HG03175 (cell line): ENCODE measurements at regions not wholly inside any gene's neighbourhood (a gene's known extent, or its start where the extent isn't known, plus 50 kb on each side); places are given as distances from the start of the nearest gene placed in this dataset.

ENCODE experiments used
- ATAC-seq: cut with Tn5 transposase; IDR thresholded peaks from one replicate; pipeline ENCODE4 v1.9.1; 2021; ENCODE audit warnings: mild to moderate bottlenecking, moderate library complexity; ENCODE audit not compliant: unreplicated experiment

DNA sequence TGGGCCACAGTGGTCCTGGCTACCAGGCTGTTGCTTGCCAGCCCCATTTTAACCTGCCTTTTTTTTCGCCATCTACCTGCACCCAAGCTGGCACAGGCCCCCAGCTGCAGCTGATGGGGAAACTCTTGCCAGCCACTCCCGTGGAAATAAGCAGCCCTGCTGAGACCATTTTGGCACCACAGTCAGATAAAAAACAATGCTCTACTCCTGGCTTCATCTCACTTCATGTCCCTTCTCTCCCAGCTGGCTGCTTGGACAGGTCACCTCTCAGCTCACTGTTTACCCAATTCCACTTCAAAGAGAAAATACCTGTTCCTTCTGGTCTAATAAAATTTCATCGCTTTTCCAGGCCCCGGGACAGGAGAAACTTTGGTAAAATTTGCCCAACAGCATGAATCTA, 322.6 kb upstream of the SLC30A5 start:
- ATAC-seq: no peak

DNA sequence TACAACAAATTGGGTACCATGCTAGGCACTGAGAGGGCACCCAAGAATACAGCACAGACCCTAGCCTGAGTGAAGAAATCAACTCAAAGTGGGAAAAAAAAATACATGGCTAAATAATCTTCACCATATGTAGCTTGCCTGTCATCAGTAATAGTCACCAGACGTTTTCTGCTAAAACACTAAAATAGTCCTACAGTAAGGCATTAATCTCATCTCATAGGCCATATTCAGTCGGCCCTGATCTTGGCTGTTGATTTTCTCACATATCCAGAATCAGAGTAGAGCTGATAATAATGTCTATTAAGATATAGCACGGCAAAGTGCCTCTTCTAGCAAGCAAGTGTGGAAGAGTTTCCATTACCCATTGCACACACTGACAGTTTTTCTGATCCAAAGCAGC, 322.1 kb upstream of the SLC30A5 start:
- ATAC-seq: no peak

DNA sequence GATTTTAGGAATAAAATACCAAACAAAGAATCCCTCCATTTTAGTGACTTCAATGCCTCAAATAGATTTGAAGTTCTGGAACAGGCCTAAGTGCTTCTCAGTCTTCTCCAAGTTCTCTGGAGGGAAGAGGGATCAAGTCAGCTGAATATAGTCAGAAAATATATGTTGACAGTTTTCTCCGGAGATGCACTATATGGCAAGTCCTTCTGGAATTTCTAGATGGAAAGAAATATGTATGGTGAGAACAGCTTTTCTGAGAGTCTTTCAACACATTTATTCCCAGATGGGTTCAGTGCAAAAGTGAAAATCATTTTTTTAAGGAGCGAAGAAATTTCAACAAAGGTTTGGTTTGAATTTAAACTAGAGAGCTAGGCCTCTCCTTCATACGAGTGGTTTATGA, 317.4 kb upstream of the SLC30A5 start:
- no peak for ATAC-seq

DNA sequence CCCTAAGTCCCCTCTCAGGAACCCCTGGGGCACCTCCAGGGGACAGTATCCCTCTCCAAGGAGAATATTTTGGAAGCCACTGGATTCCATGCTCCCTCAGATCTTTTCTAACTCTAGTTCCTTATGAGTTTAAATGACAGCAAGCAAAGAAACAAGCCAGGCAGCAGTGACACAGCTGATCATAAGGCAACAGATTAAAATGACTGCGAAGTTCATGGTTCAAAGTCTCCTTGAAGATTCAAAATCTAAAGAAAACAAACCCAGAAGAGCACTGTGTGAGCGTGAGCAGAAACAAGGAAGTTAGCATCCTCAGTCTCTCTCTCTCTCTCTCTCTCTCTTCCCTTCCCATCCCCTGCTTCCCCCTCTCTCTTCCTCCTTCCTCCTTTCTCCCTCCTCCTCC, 316.7 kb upstream of the SLC30A5 start:
- no peak for ATAC-seq

DNA sequence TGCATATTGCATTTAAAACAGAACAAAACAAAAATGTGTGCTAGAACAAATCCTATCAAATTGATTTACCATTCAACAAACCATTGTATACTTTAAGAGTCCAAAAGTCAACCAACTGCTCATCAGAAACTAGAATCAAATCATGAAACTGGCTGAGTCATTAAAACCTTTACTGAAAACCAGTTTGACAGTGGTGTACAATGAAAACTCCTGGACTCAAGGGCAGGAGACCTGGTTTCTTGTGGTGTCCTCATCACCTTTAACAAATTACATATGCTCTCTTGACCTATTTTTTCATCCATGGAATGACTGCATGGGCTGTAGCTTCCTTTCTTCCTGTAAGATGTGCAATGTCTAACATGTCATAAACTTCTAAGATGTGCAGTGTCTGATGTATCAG, 315.3 kb upstream of the SLC30A5 start:
- no peak for ATAC-seq

DNA sequence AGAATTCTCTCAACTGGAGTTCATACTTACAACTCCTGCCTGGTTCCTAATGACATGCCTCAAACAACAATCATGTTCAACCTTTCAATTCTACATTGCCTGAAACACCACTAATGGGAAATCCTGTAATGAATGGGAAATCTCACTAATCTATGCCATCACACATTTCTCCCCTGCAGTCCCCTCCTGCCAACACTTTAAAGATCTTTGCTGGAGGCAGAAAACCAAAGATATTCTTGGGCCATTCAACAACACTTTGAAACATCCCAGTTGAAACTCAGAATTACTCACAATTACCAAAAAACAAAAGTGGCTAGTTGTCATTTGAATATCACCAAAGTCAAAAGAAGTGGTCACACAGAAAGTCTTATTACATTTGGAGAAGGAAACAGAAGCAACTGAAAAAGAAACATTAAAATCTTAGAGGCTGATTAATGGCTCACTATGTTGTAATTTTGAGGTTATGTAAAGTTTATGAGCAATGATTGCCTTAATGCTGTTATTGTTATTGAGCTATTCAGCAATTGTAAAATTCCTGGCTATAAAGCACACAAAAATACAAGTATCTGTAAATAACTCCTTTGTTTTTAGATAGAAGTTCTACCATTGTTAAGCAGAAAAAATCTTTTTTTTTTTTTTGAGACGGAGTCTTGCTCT, 313.4 kb upstream of the SLC30A5 start:
- no peak for ATAC-seq

DNA sequence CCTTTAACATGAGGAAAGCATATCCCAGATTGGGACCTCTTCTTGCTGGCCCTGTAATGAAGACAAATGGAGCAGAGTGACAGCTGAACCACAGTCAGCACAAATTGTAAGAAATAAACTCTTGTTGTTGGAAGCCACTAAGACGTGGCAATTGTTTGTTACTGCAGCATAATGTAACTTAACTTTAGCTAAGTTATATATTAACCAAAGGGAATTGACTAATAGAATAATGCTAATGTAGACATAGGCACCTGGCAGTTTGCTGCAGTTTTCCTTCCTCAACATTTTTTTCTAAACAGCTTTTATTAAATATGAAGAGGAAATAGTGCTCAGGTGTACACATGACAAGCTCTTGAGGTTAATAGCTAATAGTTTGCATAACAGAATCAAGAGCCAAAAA, 300.7 kb upstream of the SLC30A5 start:
- ATAC-seq: no peak

DNA sequence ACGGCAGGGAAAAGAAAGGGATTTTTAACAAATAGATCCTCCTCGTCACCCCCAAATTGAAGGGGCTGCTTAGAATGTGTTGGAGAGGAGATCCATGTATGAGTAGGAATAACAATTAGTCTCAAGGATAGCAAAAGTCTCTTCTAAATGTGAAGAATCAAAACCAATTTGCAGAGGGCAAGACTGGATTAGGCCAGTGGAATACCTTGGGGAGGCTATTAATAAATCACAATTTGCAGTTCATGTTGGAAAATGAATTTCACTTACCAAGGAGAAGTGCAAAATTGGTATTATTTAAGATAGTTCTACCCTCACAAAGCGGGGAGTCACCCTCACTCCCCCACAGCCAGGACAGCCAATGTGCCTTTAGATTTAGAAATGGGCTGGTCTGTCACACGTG, 299.8 kb upstream of the SLC30A5 start:
- no peak for ATAC-seq

DNA sequence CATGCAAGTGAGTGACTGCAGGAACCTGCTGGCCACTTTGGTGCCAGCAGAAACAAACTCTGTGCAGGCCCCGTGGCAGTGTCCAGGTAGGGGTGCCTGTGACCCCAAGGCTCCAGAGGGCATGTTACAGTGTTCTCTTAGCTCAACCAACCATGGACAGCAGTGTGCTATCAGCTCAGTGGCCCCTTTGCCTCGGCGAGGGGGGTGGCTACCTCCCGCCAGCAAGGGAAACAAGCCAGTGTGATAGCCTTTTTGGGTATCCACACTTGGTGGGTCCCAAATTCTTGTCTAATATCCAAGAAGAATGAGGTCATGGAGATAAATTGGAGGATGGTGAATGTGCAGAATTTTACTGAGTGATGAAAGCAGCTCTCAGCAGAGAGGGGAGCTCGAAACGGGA, 298.6 kb upstream of the SLC30A5 start:
- ATAC-seq: no peak

DNA sequence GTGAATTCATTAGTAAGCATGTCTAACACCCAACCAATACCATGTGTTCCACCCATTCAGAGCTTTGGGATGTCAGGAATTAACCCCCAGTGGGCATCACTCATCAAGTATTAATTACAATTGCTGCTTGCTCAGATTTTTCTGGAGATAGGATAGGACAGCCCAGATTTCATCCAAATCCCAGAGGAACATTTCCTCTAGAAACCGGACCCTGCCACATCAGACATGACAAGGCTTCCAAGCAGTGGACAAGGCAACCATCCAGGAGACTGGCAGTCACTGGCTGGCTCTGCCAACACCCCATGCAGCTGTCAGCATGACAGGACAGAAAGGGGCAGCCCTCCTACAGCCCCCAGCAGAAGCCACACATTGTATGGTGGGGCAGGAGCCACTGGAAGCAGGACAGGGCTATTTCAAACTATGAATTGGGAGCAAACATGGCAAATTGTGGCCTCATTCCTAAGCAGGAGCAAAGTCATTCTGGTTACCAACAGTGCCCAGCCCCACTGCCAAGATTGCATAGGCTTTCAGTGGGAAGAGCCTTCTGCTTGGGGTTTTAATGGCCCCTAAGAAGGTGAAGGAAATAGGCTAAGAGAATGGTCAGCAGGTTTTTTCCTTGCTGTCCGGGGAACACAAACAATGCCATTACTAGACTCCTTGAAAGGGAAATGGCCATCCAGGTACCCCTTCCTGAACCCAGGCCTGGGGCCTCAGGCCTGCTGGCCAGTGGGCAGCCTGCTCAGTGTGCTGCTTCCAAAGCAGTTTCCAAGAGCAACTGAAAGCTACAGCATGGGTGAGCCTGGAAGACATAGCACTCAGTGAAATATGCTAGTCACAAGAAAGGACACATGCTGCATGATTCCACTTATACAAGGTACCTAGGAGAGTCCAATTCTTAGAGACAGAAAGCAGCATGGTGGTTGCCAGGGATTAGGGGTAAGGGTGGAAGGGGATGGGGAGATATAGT, 294.7 kb upstream of the SLC30A5 start:
- ATAC-seq: no peak

DNA sequence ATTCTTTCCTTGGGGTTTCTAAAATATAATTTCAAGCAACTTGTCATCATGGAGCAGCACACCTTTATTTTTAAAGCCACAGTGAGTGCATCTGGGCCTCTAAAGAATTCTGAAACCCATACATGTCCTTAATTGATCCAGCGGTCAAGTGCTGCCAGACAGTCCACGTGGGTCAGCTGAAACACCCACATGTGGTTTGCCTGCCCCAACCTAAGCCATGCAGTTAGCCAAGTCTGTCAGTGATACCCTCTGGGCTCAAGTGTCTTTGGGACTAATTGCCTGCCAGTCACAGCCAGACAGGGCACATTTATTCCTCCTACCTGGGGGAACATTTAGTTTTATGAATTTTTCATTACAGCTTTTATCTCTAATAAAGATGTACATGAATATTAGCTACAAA, 291.4 kb upstream of the SLC30A5 start:
- ATAC-seq: no peak

DNA sequence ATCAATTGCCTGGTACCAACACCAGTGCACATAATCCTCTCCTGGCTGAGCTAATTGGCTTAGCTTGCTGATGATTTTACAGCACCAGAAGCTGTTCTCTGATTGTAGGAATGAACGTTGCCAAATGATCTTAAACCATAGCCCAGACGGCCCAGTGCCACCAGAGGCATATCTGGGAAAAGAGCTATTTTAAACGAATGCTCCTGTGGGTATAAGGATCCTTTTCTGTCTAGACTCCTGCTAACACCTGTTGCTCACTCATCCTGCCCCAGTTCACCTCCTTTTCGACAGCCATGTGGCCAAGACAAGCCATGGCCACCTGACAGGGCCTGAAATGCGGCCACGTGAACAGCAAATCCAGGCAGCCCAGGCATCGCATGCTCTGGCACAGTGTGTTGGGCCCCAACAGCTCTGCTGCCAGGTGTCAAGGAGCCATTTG, 289.9 kb upstream of the SLC30A5 start:
- ATAC-seq: no peak

DNA sequence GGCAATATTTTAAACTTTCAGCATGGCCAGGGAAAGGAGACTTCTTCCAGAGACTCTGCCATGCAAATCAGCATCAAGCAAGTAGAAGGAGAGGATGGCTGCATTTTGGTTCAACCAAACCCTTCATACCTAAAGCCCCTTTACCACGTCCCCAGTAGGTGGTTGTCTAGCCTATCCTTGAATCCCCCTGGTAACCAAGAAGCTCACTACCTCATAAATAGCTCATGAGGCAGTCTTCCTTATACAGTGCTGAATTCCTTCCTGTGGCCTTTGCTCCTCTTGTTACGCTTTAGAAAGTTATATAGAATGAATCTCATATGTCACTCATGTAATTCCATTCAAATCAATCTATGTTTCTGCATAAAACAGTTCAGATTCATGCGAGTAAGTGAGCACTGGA, 289.5 kb upstream of the SLC30A5 start:
- no peak for ATAC-seq

DNA sequence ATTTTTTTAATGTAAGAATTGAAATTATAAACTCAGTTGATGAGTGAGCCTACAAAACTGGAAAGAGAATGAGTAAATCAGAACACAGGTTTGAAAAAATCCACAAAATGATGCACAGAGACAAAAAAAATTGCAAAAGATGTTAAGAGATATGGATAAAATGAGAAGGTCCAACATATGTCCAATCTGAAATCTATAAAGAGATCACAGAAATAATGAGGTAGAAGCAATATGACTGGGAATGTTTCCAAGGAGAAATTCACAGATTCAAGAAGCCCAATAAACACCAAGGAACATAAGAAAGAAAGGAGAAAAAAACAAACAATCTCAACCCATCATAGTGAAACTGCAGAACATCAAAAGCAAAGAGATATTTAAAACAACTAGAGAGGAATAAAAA, 288.4 kb upstream of the SLC30A5 start:
- ATAC-seq: no peak

DNA sequence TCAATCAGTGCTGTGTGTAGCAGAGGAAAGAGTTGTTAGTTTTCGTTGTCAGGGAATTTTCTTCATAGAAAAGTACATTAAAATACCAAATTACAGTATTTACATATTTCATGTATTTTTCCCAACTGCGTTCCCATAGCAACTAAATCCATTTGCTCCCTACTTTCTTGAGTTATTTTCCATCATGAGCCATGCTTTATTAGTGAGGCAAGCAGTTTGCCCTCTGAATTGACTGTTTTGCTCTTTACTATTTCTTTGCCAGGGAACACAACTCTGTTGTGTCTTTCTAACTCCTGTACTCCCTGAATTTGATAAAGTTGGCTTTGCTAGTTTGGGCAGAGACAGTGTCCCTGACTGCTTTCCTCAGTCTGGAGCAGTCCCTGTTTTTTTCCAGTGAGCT, 276.2 kb upstream of the SLC30A5 start:
- no peak for ATAC-seq

DNA sequence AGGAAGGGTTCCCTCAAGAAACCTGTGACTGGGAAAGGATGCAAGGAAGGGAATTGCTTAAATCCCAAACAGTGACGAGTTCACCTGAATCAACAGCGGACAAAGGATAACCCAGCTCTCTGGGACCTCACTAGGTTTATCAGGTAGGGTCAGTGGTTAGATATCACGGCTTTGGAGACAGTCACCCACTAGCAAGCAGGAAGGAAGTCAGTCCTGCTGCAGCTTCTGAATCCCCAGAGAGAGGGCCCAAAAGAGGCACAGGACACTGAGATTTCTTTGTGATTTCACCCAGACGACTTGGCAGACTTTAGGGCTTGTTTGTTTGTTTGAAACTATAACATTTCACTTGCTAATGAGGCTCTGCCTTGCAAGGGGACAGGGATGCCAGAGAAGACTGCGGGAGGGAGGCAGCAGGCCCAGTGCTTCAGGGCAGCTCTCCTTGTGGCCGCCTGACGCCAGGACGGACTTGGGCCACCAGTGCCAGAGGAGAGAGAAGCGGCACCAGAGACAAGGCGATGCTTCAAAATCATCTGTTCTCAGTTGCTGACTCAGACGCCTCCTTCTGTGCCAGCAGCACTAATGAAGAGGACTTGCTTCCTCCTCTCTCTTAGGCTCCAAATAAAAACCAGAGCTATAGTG, 275.6 kb upstream of the SLC30A5 start:
- ATAC-seq: no peak

DNA sequence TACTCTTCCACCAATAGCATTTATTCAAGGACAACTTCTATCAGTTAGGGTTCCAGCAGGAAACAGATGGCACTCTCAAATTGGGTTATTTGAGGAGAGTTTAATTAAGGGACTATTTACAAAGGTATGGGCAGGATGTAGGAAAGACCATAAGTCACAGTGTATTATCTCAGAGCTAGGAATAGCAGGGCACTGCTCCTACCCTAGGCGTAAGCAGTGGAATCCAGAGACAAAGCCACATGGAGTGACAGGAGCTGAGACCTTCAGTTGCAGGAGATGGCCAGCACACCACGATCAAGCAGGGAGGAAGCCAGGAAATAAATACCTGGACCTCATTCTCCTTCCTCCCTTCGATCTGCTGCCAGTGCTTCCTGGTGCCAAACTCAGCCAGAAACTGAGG, 274.9 kb upstream of the SLC30A5 start:
- ATAC-seq: no peak

DNA sequence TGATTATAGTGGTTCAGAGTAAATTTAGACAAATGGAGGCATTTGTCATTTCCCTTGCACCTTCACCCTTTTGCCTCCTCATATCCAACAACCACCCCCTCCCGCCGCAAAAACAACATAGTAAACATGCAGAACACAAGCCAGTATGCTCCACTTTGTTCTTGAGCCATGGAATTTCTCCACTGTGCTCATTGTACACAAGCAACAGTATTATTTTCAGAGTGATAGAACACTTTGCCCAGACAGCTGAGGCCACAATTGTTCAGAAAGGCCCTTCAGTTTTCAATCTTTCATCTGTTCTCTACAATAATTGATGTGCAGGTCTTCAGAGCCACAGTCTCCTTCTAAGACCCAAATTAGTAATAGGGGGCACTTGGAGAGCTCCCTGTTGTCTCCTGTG, 272.8 kb upstream of the SLC30A5 start:
- no peak for ATAC-seq

DNA sequence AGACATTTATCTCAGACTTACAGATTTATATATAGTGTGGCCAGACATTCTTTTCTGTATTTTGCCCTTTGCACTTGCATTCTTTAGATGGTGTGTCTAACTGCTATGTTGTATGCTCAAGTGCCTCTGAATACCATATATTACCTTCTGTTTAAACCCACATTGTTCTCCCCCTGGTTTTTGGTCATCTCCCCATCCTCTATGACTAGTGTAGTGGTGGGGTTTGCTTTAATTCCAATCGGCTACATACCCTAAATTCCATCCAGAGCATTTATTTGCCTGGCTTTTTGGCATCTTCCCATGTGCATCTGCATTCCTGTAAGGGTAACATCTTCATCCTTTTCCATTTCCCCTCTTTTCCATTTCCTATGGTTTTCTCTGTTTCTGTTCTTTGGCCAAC, 271.0 kb upstream of the SLC30A5 start:
- no peak for ATAC-seq

DNA sequence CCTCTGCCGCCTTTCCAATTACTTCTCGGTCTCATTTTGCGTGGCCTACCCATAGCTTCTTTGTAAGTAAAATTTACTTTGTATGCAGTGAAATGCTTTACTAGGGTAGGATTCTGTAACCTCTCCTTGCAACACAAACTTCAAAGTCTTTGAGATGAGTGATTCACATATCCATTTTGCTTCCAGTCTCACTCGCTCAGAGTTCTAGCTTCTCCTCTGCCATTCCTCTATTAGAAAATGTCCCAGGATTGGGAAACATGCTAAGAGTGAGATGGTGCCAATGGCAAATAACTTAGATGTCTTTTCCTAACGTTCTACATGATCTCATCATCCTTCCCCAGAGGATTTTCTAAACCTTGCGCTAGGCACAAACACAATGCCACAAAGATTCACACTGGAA, 270.5 kb upstream of the SLC30A5 start:
- no peak for ATAC-seq

DNA sequence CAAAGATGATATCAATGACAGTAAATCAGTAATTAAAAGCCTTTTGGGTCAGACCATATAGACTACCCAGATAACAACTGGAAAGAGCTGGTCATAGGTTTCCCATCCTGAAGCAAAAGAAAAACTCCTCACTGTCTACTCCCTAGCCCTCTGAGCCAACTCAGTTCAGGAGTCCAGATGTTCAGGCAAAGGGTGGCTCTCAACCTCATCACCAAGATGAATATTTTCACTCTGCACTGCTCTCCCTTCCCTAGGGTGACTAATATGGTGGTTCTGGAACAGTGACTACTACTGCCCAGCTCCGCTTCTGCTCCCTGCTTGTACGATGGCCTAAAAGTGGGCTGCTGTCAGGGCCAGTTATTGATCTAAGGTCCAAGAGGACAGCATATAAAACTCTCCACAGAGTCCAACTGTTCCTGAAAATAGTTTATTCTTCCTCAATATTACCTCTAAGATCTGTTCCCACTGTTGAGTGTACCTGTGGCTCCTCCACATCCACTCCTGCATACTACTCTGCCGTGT, 263.4 kb upstream of the SLC30A5 start:
- ATAC-seq: no peak
